SK-N-SH (cell line): ENCODE measurements at regions not wholly inside any gene's neighbourhood (a gene's known extent, or its start where the extent isn't known, plus 50 kb on each side); places are given as distances from the start of the nearest gene placed in this dataset.

Source experiments
- CHD2 ChIP-seq: fragments of 150-350 bp; IDR thresholded peaks from 2 replicates; pipeline ENCODE4 v1.6.1; 2018; ENCODE audit warnings: low read length; ENCODE audit not compliant: partially characterized antibody
- EZH2phosphoT487 ChIP-seq: fragments of 200-600 bp; sonication (generic); IDR thresholded peaks from 2 replicates; pipeline ENCODE4 v1.6.1; 2017; ENCODE audit warnings: low read depth, mixed run types, mild to moderate bottlenecking, antibody characterized with exemption, moderate library complexity, borderline replicate concordance
- FOXM1 ChIP-seq: IDR thresholded peaks from 2 replicates; pipeline ENCODE4 v1.4.0; 2012; ENCODE audit warnings: low read depth, mild to moderate bottlenecking
- GABPA ChIP-seq: IDR thresholded peaks from 2 replicates; pipeline ENCODE4 v1.4.0; 2012; ENCODE audit warnings: low read depth, mild to moderate bottlenecking
- GATA2 ChIP-seq: sonication (generic); formaldehyde crosslinking; IDR thresholded peaks from 2 replicates; pipeline ENCODE4 v1.5.0; 2020; ENCODE audit warnings: mild to moderate bottlenecking, missing genetic modification reagents
- MXI1 ChIP-seq: IDR thresholded peaks from 2 replicates; pipeline ENCODE4 v1.6.1; 2012; ENCODE audit warnings: mild to moderate bottlenecking, low read depth, low read length, improper control_type of control experiment
- NFIC ChIP-seq: IDR thresholded peaks from 2 replicates; pipeline ENCODE4 v1.4.0; 2012; ENCODE audit warnings: borderline replicate concordance
- NRF1 ChIP-seq: IDR thresholded peaks from 2 replicates; pipeline ENCODE4 v1.6.1; 2012; ENCODE audit warnings: low read depth, mild to moderate bottlenecking, low read length
- RAD21 ChIP-seq: IDR thresholded peaks from 2 replicates; pipeline ENCODE4 v1.6.1; 2012; ENCODE audit warnings: mild to moderate bottlenecking, low read length
- RCOR1 ChIP-seq: fragments of 150-350 bp; IDR thresholded peaks from 2 replicates; pipeline ENCODE4 v1.6.1; 2017; ENCODE audit warnings: antibody characterized with exemption, low read length
- RFX5 ChIP-seq: IDR thresholded peaks from 2 replicates; pipeline ENCODE4 v1.6.1; 2012; ENCODE audit warnings: mild to moderate bottlenecking, improper control_type of control experiment, low read length
- TEAD4 ChIP-seq: IDR thresholded peaks from 2 replicates; pipeline ENCODE4 v1.4.0; 2012; ENCODE audit warnings: mild to moderate bottlenecking, borderline replicate concordance; ENCODE audit not compliant: insufficient read depth
- TF ChIP-seq, protein P1 (sequence below): fragments of 200-600 bp; sonication (generic); IDR thresholded peaks from 2 replicates; pipeline ENCODE4 v1.6.1; 2017; ENCODE audit warnings: antibody characterized with exemption, mild to moderate bottlenecking, moderate library complexity
- TF ChIP-seq, protein P2 (sequence below): IDR thresholded peaks from 2 replicates; pipeline ENCODE4 v1.4.0; 2012; ENCODE audit warnings: low read depth, borderline replicate concordance

DNA sequence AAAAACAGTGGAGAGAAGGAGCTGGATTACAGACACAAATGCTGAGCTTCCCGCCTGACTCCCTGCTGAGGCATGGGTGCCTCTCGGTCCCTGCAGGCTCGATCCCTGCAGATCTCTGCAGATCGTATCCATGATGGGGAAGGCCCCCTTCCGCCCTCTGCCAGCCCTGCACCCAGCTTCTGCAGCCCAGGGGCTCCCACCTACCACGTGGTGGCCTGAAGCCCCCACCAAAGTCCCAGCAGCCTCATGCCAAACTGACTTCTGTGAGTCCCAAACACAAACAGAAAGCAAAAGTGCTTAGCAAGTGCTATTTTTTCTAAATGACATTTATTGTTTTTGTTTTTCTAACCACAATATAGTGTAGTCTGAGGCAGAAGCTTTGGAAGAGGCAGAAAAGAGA lies 127.1 kb upstream of the CHST15 start:
- TF ChIP-seq TEAD4 (no peak), GATA2 (CRISPR knock-in tag) (no peak), MXI1 (no peak), NRF1 (no peak), CHD2 (no peak), RCOR1 (no peak), FOXM1 (no peak), RFX5 (no peak), NFIC (no peak), RAD21 (no peak), EZH2phosphoT487 (no peak), GABPA (no peak)
- TF ChIP-seq, protein P1, sequence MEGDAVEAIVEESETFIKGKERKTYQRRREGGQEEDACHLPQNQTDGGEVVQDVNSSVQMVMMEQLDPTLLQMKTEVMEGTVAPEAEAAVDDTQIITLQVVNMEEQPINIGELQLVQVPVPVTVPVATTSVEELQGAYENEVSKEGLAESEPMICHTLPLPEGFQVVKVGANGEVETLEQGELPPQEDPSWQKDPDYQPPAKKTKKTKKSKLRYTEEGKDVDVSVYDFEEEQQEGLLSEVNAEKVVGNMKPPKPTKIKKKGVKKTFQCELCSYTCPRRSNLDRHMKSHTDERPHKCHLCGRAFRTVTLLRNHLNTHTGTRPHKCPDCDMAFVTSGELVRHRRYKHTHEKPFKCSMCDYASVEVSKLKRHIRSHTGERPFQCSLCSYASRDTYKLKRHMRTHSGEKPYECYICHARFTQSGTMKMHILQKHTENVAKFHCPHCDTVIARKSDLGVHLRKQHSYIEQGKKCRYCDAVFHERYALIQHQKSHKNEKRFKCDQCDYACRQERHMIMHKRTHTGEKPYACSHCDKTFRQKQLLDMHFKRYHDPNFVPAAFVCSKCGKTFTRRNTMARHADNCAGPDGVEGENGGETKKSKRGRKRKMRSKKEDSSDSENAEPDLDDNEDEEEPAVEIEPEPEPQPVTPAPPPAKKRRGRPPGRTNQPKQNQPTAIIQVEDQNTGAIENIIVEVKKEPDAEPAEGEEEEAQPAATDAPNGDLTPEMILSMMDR, result no peak
- TF ChIP-seq, protein P2, sequence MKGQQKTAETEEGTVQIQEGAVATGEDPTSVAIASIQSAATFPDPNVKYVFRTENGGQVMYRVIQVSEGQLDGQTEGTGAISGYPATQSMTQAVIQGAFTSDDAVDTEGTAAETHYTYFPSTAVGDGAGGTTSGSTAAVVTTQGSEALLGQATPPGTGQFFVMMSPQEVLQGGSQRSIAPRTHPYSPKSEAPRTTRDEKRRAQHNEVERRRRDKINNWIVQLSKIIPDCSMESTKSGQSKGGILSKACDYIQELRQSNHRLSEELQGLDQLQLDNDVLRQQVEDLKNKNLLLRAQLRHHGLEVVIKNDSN, result no peak
